ENCODE measurements at regions not wholly inside any gene's neighbourhood (a gene's known extent, or its start where the extent isn't known, plus 50 kb on each side); places are given as distances from the start of the nearest gene placed in this dataset.
A peak's percentile ranks its signal among the peaks of the same experiment; 100 is the strongest.

DNA sequence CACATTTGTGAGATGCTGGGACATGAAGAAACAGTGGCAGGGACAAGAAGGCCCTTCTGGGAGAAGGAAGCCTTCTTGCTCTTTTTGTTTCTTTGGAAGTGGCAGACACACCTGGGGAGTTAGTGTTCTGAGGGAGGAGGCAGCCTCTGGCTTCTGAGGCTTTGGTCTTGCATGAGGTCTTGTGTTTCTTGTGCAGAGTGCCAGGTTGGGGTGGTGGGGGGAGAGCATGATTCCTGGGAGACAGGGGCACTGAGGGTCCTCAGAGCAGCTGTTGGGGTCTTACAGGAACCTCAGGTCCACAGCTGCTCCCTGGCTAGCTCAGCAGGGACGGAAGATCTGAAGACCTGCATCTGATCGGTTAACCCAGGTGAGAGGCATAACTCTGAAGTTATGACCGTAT lies 167.5 kb upstream of the ZNF536 start:
- no peak overlapping the region for H4K8ac ChIP-seq (ENCODE audit: extremely low read depth, insufficient read depth, low read length)
- H3K27me3 ChIP-seq (replicated peaks in 1 of 4; ENCODE audit: control insufficient read depth in 3 of 4, extremely low read depth in 1 of 4, insufficient read depth in 3 of 4, low read length in 3 of 4) = no peaks in the 10 kb centered on the region
- no peak overlapping the region for H2BK15ac ChIP-seq (ENCODE audit: low read length)
- H2BK5ac ChIP-seq (ENCODE audit: low read depth, low read length) = no peak overlapping the region
- H2AFZ ChIP-seq (ENCODE audit: low read length) = no peak overlapping the region
- no peak overlapping the region for H2BK12ac ChIP-seq (ENCODE audit: low read depth, low read length)
- H4K20me1 ChIP-seq (replicated peaks in 1 of 2; ENCODE audit: control insufficient read depth in 1 of 2, insufficient read depth in 2 of 2, low read length in 2 of 2) = no peaks in the 10 kb centered on the region
- no peaks in the 10 kb centered on the region for H3K79me2 ChIP-seq (ENCODE audit: control insufficient read depth in 1 of 2, insufficient read depth in 2 of 2, low read length in 2 of 2)
- no peak overlapping the region for H3K18ac ChIP-seq (ENCODE audit: extremely low read depth, low read length)
- 91% methylated on average over 3 of the region's 3 CpGs; no CpG with 5 or more reads in 1 of the 2 experiments for WGBS, 2 experiments (ENCODE audit: extremely low coverage in 1 of 2, insufficient coverage in 1 of 2, insufficient read length in 1 of 2, insufficient replicate concordance in 2 of 2, low coverage in 1 of 2, low lambda C conversion rate in 2 of 2, missing lambda C conversion rate in 1 of 2)
- no peak overlapping the region for H3K23ac ChIP-seq (ENCODE audit: insufficient read length)
- ChIA-PET CTCF (ENCODE audit: partially characterized antibody) (interaction anchor here (0.6 kb wide), 1 partner anchor 299 kb away, joined by 4 read pairs; no protein-coding TSS in a partner anchor), POLR2A (ENCODE audit: partially characterized antibody) (no interaction called here)
- no peaks in the 10 kb centered on the region for H3K79me1 ChIP-seq (ENCODE audit: low read depth, low read length)
- H3K36me3 ChIP-seq (ENCODE audit: control insufficient read depth in 2 of 4, insufficient read depth in 4 of 4, low read length in 3 of 4) = no peaks in the 10 kb centered on the region
- no peak overlapping the region for H4K91ac ChIP-seq (replicated peaks; ENCODE audit: insufficient read length, low read length)
- no peak overlapping the region for H3K4me3 ChIP-seq (ENCODE audit: extremely low read depth in 1 of 4, insufficient read depth in 2 of 4, low read depth in 3 of 4, low read length in 4 of 4)
- no peak overlapping the region for H4K5ac ChIP-seq (ENCODE audit: insufficient read length, low read depth, low read length)
- FAIRE-seq (no peak), DNase-seq (ENCODE audit: low read depth in 1 of 2, low spot score in 2 of 2) (peak in 1 of 2 experiments; percentile 16)
- no peak overlapping the region for H3K14ac ChIP-seq (ENCODE audit: insufficient read length)
- no peak overlapping the region for H2BK20ac ChIP-seq (ENCODE audit: low read length)
- no peak overlapping the region for H3K27ac ChIP-seq (ENCODE audit: low read depth, low read length)
- no peak overlapping the region for H3K4me2 ChIP-seq (ENCODE audit: insufficient read depth in 1 of 2, low read depth in 2 of 2, low read length in 2 of 2)
- H3K23me2 ChIP-seq (ENCODE audit: low read depth, low read length) = no peaks in the 10 kb centered on the region
- H3K4me1 ChIP-seq (replicated peaks in 1 of 4; ENCODE audit: control insufficient read depth in 3 of 4, insufficient read depth in 4 of 4, low read length in 3 of 4) = no peaks in the 10 kb centered on the region
- H3K9me3 ChIP-seq (ENCODE audit: insufficient read depth in 2 of 2, low read depth in 1 of 2, low read length in 1 of 2) = peaks cover 2 to 3% of the 10 kb centered on the region in 2 experiments; a peak in 1 of 4 replicates
- H3K4ac ChIP-seq (replicated peaks; ENCODE audit: insufficient read length, low read depth, low read length) = no peak overlapping the region
- no peak overlapping the region for H3K9ac ChIP-seq (replicated peaks in 1 of 4; ENCODE audit: extremely low read depth in 1 of 4, low read depth in 3 of 4, low read length in 3 of 4)
- H2BK120ac ChIP-seq (replicated peaks; ENCODE audit: low read depth, low read length) = no peak overlapping the region
- H3K56ac ChIP-seq (replicated peaks; ENCODE audit: insufficient read length, low read depth, low read length) = no peak overlapping the region
- no peak overlapping the region for H2AK5ac ChIP-seq (ENCODE audit: low read depth, low read length)
- no peak for TF ChIP-seq JUND (IDR thresholded peaks at IDR 0.05; ENCODE audit: low read length)
- TF ChIP-seq NANOG (IDR thresholded peaks at IDR 0.05; ENCODE audit: insufficient read depth, low read depth, low read length, poor library complexity, severe bottlenecking) = no peak
- TF ChIP-seq SP4 (IDR thresholded peaks at IDR 0.05; ENCODE audit: low read length) = no peak
- TF ChIP-seq, protein P1, sequence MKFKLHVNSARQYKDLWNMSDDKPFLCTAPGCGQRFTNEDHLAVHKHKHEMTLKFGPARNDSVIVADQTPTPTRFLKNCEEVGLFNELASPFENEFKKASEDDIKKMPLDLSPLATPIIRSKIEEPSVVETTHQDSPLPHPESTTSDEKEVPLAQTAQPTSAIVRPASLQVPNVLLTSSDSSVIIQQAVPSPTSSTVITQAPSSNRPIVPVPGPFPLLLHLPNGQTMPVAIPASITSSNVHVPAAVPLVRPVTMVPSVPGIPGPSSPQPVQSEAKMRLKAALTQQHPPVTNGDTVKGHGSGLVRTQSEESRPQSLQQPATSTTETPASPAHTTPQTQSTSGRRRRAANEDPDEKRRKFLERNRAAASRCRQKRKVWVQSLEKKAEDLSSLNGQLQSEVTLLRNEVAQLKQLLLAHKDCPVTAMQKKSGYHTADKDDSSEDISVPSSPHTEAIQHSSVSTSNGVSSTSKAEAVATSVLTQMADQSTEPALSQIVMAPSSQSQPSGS (IDR thresholded peaks at IDR 0.05; ENCODE audit: low read length) = no peak
- TF ChIP-seq KDM4A (IDR thresholded peaks at IDR 0.05; ENCODE audit: low read depth, low read length, severe bottlenecking) = no peak
- no peak for TF ChIP-seq RAD21 (IDR thresholded peaks at IDR 0.05 in 1 of 2, conservative IDR thresholded peaks at IDR 0.05 in 1 of 2; ENCODE audit: low read depth in 2 of 2, low read length in 2 of 2)
- no peak for TF ChIP-seq TCF12 (IDR thresholded peaks at IDR 0.05; ENCODE audit: low read depth, low read length)
- TF ChIP-seq CHD2 (IDR thresholded peaks at IDR 0.05; ENCODE audit: low read length) = no peak
- TF ChIP-seq EZH2 (IDR thresholded peaks at IDR 0.05; ENCODE audit: low read depth, low read length, severe bottlenecking) = no peak
- TF ChIP-seq, protein P2, sequence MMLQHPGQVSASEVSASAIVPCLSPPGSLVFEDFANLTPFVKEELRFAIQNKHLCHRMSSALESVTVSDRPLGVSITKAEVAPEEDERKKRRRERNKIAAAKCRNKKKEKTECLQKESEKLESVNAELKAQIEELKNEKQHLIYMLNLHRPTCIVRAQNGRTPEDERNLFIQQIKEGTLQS (IDR thresholded peaks at IDR 0.05; ENCODE audit: insufficient read depth, low read depth, low read length) = no peak
- TF ChIP-seq BRCA1 (IDR thresholded peaks at IDR 0.05; ENCODE audit: low read depth, low read length) = no peak
- TF ChIP-seq BACH1 (IDR thresholded peaks at IDR 0.05; ENCODE audit: low read length) = no peak
- TF ChIP-seq RBBP5 (IDR thresholded peaks at IDR 0.05; ENCODE audit: borderline replicate concordance, low read depth, low read length) = no peak

Data from H1 (cell line).